B cell (primary cell): ENCODE measurements at regions not wholly inside any gene's neighbourhood (a gene's known extent, or its start where the extent isn't known, plus 50 kb on each side); places are given as distances from the start of the nearest gene placed in this dataset.

Experiments used
- ATAC-seq: fragments of 200-7000 bp; cut with Tn5 transposase; one replicate; pipeline ENCODE4 v1.10.0; 2021; ENCODE audit warnings: low read depth, mild to moderate bottlenecking, moderate number of reproducible peaks, moderate library complexity
- CTCF ChIA-PET: fragments of 350-600 bp; sonication (Branson Sonifier 250); formaldehyde crosslinking; loops from one replicate; lab custom pipeline; 2021; ENCODE audit warnings: antibody characterized with exemption, inconsistent platforms; lab: Charles Lee
- POLR2A ChIA-PET: fragments of 350-600 bp; sonication (Branson Sonifier 250); formaldehyde crosslinking; loops from one replicate; lab custom pipeline; 2021; ENCODE audit warnings: antibody characterized with exemption; lab: Charles Lee
- DNase-seq: peaks from one replicate; pipeline ENCODE4 v3.0.0; 2013
- H2AFZ ChIP-seq: 2 replicates; pipeline ENCODE4 v1.6.1; 2012; ENCODE audit warnings: mild to moderate bottlenecking, low read depth, low read length; ENCODE audit not compliant: insufficient read depth, poor library complexity, severe bottlenecking
- H3K27ac ChIP-seq, 2 donors: 1 replicate in 1 of 2; 2 replicates in 1 of 2; pipeline ENCODE4 v1.5.1; 2012 to 2013; ENCODE audit warnings: low read length in 2 of 2, mild to moderate bottlenecking in 2 of 2, moderate library complexity in 1 of 2
- H3K27me3 ChIP-seq, 4 experiments: fragments of 200-600 bp in 1 of 4; sonication (generic) in 1 of 4; replicated peaks in 1 of 4; 1 replicate in 2 of 4; 2 replicates in 2 of 4; pipeline versions ENCODE4 v1.6.1 to v1.7.0; 2013 to 2016; ENCODE audit warnings: low read length in 3 of 4, mild to moderate bottlenecking in 2 of 4, mixed read lengths in 1 of 4, moderate library complexity in 1 of 4; ENCODE audit not compliant: insufficient read depth in 4 of 4, control insufficient read depth in 3 of 4; ENCODE audit errors: control extremely low read depth in 1 of 4
- H3K36me3 ChIP-seq, 2 experiments: replicated peaks in 1 of 2; 1 replicate in 1 of 2; 2 replicates in 1 of 2; pipeline versions ENCODE4 v1.6.1 to v1.7.1; 2013; ENCODE audit warnings: low read length in 1 of 2; ENCODE audit not compliant: insufficient read depth in 2 of 2, control insufficient read depth in 1 of 2; ENCODE audit errors: control extremely low read depth in 1 of 2, extremely low read depth in 1 of 2
- H3K4me1 ChIP-seq, 2 donors: fragments of 200-600 bp in 1 of 2; sonication (generic) in 1 of 2; 1 replicate in 1 of 2; 2 replicates in 1 of 2; pipeline versions ENCODE4 v1.5.1 to v1.6.1; 2013 to 2017; ENCODE audit warnings: low read length in 2 of 2; ENCODE audit not compliant: control insufficient read depth in 2 of 2, insufficient read depth in 2 of 2
- H3K4me2 ChIP-seq: replicated peaks from 2 replicates; pipeline ENCODE3; 2012; ENCODE audit warnings: mild to moderate bottlenecking, low read depth, low read length; ENCODE audit not compliant: poor library complexity, severe bottlenecking
- H3K4me3 ChIP-seq, 5 experiments: fragments of 200-600 bp in 1 of 5; sonication (generic) in 1 of 5; 1 replicate in 3 of 5; 2 replicates in 2 of 5; pipeline versions ENCODE4 v1.5.1 to v1.7.0; 2011 to 2016; ENCODE audit warnings: low read length in 4 of 5, mild to moderate bottlenecking in 4 of 5, low read depth in 2 of 5, control low read depth in 1 of 5, moderate library complexity in 1 of 5; ENCODE audit not compliant: insufficient read depth in 1 of 5; ENCODE audit errors: control extremely low read depth in 1 of 5, extremely low read depth in 1 of 5
- H3K79me2 ChIP-seq: fragments of 200-600 bp; sonication (generic); one replicate; pipeline ENCODE4 v1.6.0; 2016; ENCODE audit warnings: low read length; ENCODE audit not compliant: control insufficient read depth, insufficient read depth
- H3K9ac ChIP-seq: fragments of 200-600 bp; sonication (generic); 2 replicates; pipeline ENCODE4 v1.6.1; 2017; ENCODE audit warnings: mild to moderate bottlenecking, low read length, moderate library complexity
- H3K9me3 ChIP-seq, 3 donors: one replicate each; pipeline versions ENCODE4 v1.6.1 to v1.7.1; 2013; ENCODE audit warnings: low read length in 2 of 3; ENCODE audit not compliant: control insufficient read depth in 2 of 3, insufficient read depth in 1 of 3; ENCODE audit errors: control extremely low read depth in 1 of 3
- H4K20me1 ChIP-seq: 2 replicates; pipeline ENCODE4 v1.6.0; 2012; ENCODE audit warnings: mild to moderate bottlenecking, low read length; ENCODE audit not compliant: insufficient read depth, control insufficient read depth, poor library complexity, severe bottlenecking
- H3K27ac Mint-ChIP-seq: one replicate; pipeline ENCODE4 v1.8.0; 2021; ENCODE audit warnings: mixed read lengths
- H3K27me3 Mint-ChIP-seq: one replicate; pipeline ENCODE4 v1.8.0; 2021; ENCODE audit warnings: mixed read lengths
- H3K4me1 Mint-ChIP-seq: one replicate; pipeline ENCODE4 v1.8.0; 2021; ENCODE audit warnings: mixed read lengths
- H3K4me3 Mint-ChIP-seq: one replicate; pipeline ENCODE4 v1.8.0; 2021; ENCODE audit warnings: mixed read lengths
- H3K9me3 Mint-ChIP-seq: one replicate; pipeline ENCODE4 v1.8.0; 2022; ENCODE audit warnings: mixed read lengths; ENCODE audit not compliant: insufficient read depth
- CTCF ChIP-seq: fragments of 200-600 bp; IDR thresholded peaks from one replicate; pipeline ENCODE4 v1.8.0; 2022; ENCODE audit warnings: antibody characterized with exemption, mild to moderate bottlenecking
- EZH2 ChIP-seq: IDR thresholded peaks from 2 replicates; pipeline ENCODE4 v1.6.1; 2012; ENCODE audit warnings: borderline replicate concordance, low read depth, mild to moderate bottlenecking, moderate library complexity, low read length; ENCODE audit not compliant: insufficient read depth, poor library complexity, severe bottlenecking
- WGBS: methylation state at CpG from one replicate; pipeline ENCODE4 v1.1.5; 2013; ENCODE audit warnings: missing lambda C conversion rate; ENCODE audit not compliant: insufficient coverage; 5-methylcytosine and 5-hydroxymethylcytosine counted together
- intact Hi-C: fragments of 100-400 bp; cut with micrococcal nuclease; formaldehyde crosslinking; loops from one replicate; pipeline ENCODE4 v1.10.0; 2022

DNA sequence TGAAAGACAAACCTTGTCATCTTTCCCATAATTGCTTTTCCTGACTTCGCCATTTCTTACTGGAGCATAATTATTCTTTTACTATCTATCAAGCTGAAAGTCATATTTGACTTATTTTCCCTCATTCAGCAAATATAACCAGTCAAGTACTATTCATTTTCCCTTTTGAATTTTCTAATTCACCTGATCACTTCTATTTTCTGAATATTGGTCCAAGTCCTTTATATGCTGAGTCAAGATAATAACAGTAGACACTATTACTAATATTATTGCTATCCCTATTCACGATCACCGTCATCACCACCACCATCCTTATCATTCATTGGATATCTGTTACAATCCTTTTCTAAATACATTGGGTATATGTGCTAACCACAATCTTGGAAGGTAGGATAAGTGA, 728.0 kb downstream of the NOVA1 start:
- Histone ChIP-seq H3K4me1 (no peaks in the 10 kb centered on the region), H4K20me1 (no peaks in the 10 kb centered on the region), H3K36me3 (no peaks in the 10 kb centered on the region), H3K27me3 (no peaks in the 10 kb centered on the region), H2AFZ (no peak overlapping the region), H3K9ac (no peak overlapping the region), H3K4me3 (no peak overlapping the region), H3K27ac (no peak overlapping the region), H3K4me2 (no peak overlapping the region), H3K9me3 (no peaks in the 10 kb centered on the region), H3K79me2 (no peaks in the 10 kb centered on the region)
- DNase-seq = no peak
- Mint-ChIP-seq H3K4me1 (no peaks in the 10 kb centered on the region), H3K9me3 (peaks cover 5% of the 10 kb centered on the region), H3K27me3 (no peaks in the 10 kb centered on the region), H3K27ac (no peak overlapping the region), H3K4me3 (no peak overlapping the region)
- ATAC-seq = no peak
- intact Hi-C loops = no loop called here
- POLR2A ChIA-PET = no interaction called here
- WGBS = no CpG with 5 or more reads among the region's 3 CpGs
- CTCF ChIA-PET = no interaction called here
- no peak for TF ChIP-seq CTCF
- TF ChIP-seq EZH2 = no peak

GRCh38 chr14:25868521-25869314, 729.1 kb downstream of the NOVA1 start:
- Mint-ChIP-seq H3K27ac (no peak overlapping the region), H3K4me3 (no peak overlapping the region), H3K4me1 (no peaks in the 10 kb centered on the region), H3K27me3 (no peaks in the 10 kb centered on the region), H3K9me3 (peaks cover 5% of the 10 kb centered on the region)
- Histone ChIP-seq H3K79me2 (no peaks in the 10 kb centered on the region), H2AFZ (no peak overlapping the region), H3K27ac (no peak overlapping the region), H3K27me3 (no peaks in the 10 kb centered on the region), H3K36me3 (no peaks in the 10 kb centered on the region), H4K20me1 (no peaks in the 10 kb centered on the region), H3K9ac (no peak overlapping the region), H3K4me1 (no peaks in the 10 kb centered on the region), H3K4me3 (no peak overlapping the region), H3K9me3 (no peaks in the 10 kb centered on the region), H3K4me2 (no peak overlapping the region)
- intact Hi-C loops = no loop called here
- DNase-seq (no peak), ATAC-seq (no peak)
- TF ChIP-seq CTCF = no peak
- ChIA-PET CTCF (no interaction called here), POLR2A (no interaction called here)
- WGBS = no CpG with 5 or more reads among the region's 6 CpGs
